Esophagus squamous epithelium (tissue), 4 donors: ENCODE measurements at regions not wholly inside any gene's neighbourhood (a gene's known extent, or its start where the extent isn't known, plus 50 kb on each side); places are given as distances from the start of the nearest gene placed in this dataset.

Experiments used
- CTCF ChIP-seq, 6 experiments: fragments of 450-650 bp in 4 of 6; fragments of 200-600 bp in 2 of 6; sonication (generic) in 2 of 6; IDR thresholded peaks; one replicate each; pipeline ENCODE4 v1.5.1; 2016 to 2019; ENCODE audit warnings: antibody characterized with exemption in 6 of 6, mild to moderate bottlenecking in 4 of 6, moderate library complexity in 4 of 6
- POLR2A ChIP-seq, 4 donors: fragments of 450-650 bp; IDR thresholded peaks; one replicate each; pipeline ENCODE4 v1.6.1; 2017; ENCODE audit warnings: antibody characterized with exemption in 4 of 4, mild to moderate bottlenecking in 4 of 4, moderate library complexity in 3 of 4

GRCh38 chr7:117937753-117938483 lies 64.7 kb upstream of the CTTNBP2 start:
- TF ChIP-seq CTCF (IDR thresholded peaks at IDR 0.05) = no peak
- TF ChIP-seq POLR2A (IDR thresholded peaks at IDR 0.05) = no peak
